ENCODE measurements at regions not wholly inside any gene's neighbourhood (a gene's known extent, or its start where the extent isn't known, plus 50 kb on each side); places are given as distances from the start of the nearest gene placed in this dataset.

- TF ChIP-seq POLR2A (IDR thresholded peaks at IDR 0.05) (no peak), CTCF (IDR thresholded peaks at IDR 0.05) (no peak)
These were observed 106.0 kb upstream of the LRPAP1 start for GRCh38 chr4:3638080-3638795.

Data from ovary (tissue), 3 donors.